ENCODE measurements at regions not wholly inside any gene's neighbourhood (a gene's known extent, or its start where the extent isn't known, plus 50 kb on each side); places are given as distances from the start of the nearest gene placed in this dataset.

- DNase-seq (ENCODE audit: low read depth), result no peak
These were observed 119.1 kb upstream of the CD93 start for GRCh38 chr20:23205211-23205610.

- no peak for DNase-seq (ENCODE audit: low read depth)
These were observed 118.0 kb upstream of the CD93 start for GRCh38 chr20:23203951-23204730.

GRCh38 chr20:23203310-23203709 is 117.2 kb upstream of the CD93 start:
- DNase-seq (ENCODE audit: low read depth), result no peak

- no peak for DNase-seq (ENCODE audit: low read depth)
These were observed 115.5 kb upstream of the CD93 start for GRCh38 chr20:23201658-23202057.

GRCh38 chr20:23200914-23201313 is 114.8 kb upstream of the CD93 start:
- DNase-seq (ENCODE audit: low read depth), result no peak

GRCh38 chr20:23200413-23200812 is 114.3 kb upstream of the CD93 start:
- DNase-seq (ENCODE audit: low read depth), result no peak

- DNase-seq (ENCODE audit: low read depth), result no peak
These were observed 113.2 kb upstream of the CD93 start for GRCh38 chr20:23199356-23199755.

GRCh38 chr20:23198815-23199214 is 112.7 kb upstream of the CD93 start:
- no peak for DNase-seq (ENCODE audit: low read depth)

- no peak for DNase-seq (ENCODE audit: low read depth)
These were observed 111.7 kb upstream of the CD93 start for GRCh38 chr20:23197836-23198235.

GRCh38 chr20:23195636-23196035 is 109.5 kb upstream of the CD93 start:
- no peak for DNase-seq (ENCODE audit: low read depth)

- DNase-seq (ENCODE audit: low read depth), result no peak
These were observed 107.8 kb upstream of the CD93 start for GRCh38 chr20:23193801-23194384.

GRCh38 chr20:23192469-23192868 is 106.3 kb upstream of the CD93 start:
- DNase-seq (ENCODE audit: low read depth), result no peak

- DNase-seq (ENCODE audit: low read depth), result no peak
These were observed 104.4 kb upstream of the CD93 start for GRCh38 chr20:23190557-23190956.

- no peak for DNase-seq (ENCODE audit: low read depth)
These were observed 103.7 kb upstream of the CD93 start for GRCh38 chr20:23189854-23190253.

- DNase-seq (ENCODE audit: low read depth), result no peak
These were observed 103.2 kb upstream of the CD93 start for GRCh38 chr20:23189341-23189740.

GRCh38 chr20:23188377-23189169 is 102.4 kb upstream of the CD93 start:
- DNase-seq (ENCODE audit: low read depth), result no peak

GRCh38 chr20:23187751-23188150 is 101.6 kb upstream of the CD93 start:
- no peak for DNase-seq (ENCODE audit: low read depth)

- no peak for DNase-seq (ENCODE audit: low read depth)
These were observed 100.7 kb upstream of the CD93 start for GRCh38 chr20:23186808-23187207.

- DNase-seq (ENCODE audit: low read depth), result no peak
These were observed 94.4 kb upstream of the CD93 start for GRCh38 chr20:23180451-23180921.

GRCh38 chr20:23179766-23180403 is 93.8 kb upstream of the CD93 start:
- DNase-seq (ENCODE audit: low read depth), result no peak

GRCh38 chr20:23178806-23179205 is 92.7 kb upstream of the CD93 start:
- no peak for DNase-seq (ENCODE audit: low read depth)

GRCh38 chr20:23174821-23175220 is 88.7 kb upstream of the CD93 start:
- DNase-seq (ENCODE audit: low read depth), result no peak

Measured in fibroblast of the conjunctiva (primary cell).